Retinal pigment epithelial cell (primary cell): ENCODE measurements at regions not wholly inside any gene's neighbourhood (a gene's known extent, or its start where the extent isn't known, plus 50 kb on each side); places are given as distances from the start of the nearest gene placed in this dataset.
A peak's percentile ranks its signal among the peaks of the same experiment; 100 is the strongest.

ENCODE experiments used
- DNase-seq: peaks from one replicate; pipeline ENCODE4 v3.0.0-alpha.2; 2010; ENCODE audit warnings: low read depth
- H3K4me3 ChIP-seq: 2 replicates; pipeline ENCODE4 v1.5.1; 2011; ENCODE audit warnings: mild to moderate bottlenecking, low read length, control low read depth, moderate library complexity
- CTCF ChIP-seq: conservative IDR thresholded peaks from 2 replicates; pipeline ENCODE4 v1.5.1; 2011; ENCODE audit warnings: low read depth, low read length, control low read depth, inconsistent platforms

- no peak for TF ChIP-seq CTCF
- no peak overlapping the region for H3K4me3 ChIP-seq
- DNase-seq: no peak
Observed at GRCh38 chr14:34336501-34336900, 125.5 kb downstream of the SPTSSA start.

GRCh38 chr14:34335968-34336367 lies 126.1 kb downstream of the SPTSSA start:
- no peak for TF ChIP-seq CTCF
- DNase-seq: no peak
- H3K4me3 ChIP-seq: no peak overlapping the region

- no peak for TF ChIP-seq CTCF
- no peak for DNase-seq
- no peak overlapping the region for H3K4me3 ChIP-seq
Observed at GRCh38 chr14:34334329-34334728, 127.7 kb downstream of the SPTSSA start.

DNA sequence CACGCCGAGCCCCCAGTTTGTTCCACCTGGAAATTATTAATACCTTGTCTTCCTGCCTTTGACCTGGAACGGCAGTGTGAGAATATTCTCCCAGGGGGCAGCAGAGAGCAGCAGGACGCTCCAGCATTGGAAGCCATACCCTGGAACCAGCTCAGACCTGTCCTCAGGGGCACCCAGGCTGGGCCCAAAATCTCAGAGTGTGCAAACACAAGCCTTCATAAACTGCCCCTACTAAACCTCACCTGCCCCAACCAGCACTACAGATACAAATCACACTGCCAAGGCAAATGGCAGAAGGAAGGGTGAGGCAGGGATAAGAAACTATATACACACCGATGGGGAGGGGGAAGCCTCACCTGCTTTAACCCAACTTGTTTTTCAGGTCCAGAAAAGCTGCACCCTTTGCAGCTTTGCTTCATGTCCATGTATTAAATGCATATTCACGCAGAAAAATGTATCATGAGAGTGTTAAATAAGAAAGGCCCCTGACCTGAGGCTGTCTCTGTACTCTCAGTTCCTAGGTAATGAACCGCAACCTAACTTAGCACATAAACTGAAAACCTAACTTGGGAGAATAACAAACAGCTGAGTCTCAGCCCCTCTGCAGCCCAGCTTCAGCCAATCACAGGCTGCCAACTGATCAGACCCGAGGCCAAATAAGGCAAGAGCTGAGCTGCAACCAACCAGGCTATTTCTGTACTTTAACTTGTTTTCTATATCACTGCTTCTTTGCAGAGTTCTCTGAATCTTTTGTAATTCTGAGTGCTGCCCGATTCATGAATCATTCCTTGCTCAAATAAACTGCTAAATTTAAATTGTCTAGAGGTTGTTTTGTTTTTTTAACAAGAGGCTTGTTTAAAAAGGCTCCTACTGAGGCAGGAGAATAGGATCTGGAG lies 130.1 kb downstream of the SPTSSA start:
- H3K4me3 ChIP-seq: no peak overlapping the region
- peak; percentile 89 for TF ChIP-seq CTCF
- DNase-seq: no peak

DNA sequence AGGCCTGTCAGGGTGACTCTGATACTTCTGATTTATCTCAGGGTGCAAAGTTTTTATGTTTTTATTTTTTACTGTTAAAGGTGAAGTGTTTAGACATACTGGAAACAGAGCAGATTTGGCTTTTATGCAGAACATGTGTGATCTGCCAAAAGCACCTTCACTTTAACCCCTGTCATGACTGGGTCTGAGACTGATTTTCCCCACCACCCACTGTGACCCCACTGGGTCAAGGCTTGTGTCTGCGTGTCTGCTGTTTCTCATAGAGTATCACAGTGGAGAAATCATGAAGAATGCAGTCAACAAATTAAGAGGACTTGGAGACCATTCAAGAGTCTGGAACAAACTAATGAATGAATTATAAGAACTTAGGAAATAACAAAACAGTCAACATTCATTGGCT lies 131.2 kb downstream of the SPTSSA start:
- TF ChIP-seq CTCF: no peak
- H3K4me3 ChIP-seq: no peak overlapping the region
- DNase-seq: no peak

DNA sequence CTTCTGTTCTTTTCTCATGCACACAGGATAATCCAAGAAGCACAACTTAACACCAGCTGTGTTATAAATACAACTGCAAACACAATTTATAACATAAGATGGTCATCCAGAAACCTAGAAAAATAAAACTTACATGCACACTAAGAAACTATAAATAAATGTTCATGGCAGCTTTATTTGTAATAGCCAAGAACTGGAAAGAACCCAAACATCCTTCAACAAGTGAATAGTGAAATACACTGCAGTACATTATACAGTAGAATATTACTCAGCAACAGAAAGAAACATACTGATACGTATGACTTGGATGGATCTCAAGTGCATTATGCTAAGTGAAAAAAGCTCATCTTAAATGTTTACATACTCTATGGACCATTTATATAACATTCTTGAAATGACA lies 132.7 kb downstream of the SPTSSA start:
- H3K4me3 ChIP-seq: no peak overlapping the region
- TF ChIP-seq CTCF: no peak
- DNase-seq: no peak

DNA sequence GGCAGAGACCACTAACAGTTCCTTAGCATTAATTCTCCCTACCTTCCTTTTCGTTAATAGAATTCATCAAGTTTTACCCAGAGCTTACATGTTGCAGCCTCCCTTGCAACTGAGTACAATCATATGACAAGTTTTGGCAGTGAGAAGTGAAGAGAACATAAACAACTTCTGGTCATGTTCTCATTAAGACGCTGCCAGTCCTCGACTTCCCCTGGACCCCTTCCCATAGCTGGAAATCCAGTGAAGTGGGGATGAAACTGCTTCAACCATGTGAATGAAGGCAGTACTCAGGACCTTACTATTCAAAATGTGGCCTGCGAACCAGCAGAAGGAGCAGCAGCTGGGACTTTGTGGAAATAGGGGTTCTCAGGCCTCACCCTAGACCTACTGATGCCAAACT lies 133.9 kb downstream of the SPTSSA start:
- TF ChIP-seq CTCF: no peak
- peak; percentile 61 for DNase-seq
- H3K4me3 ChIP-seq: no peak overlapping the region
